ENCODE measurements at regions not wholly inside any gene's neighbourhood (a gene's known extent, or its start where the extent isn't known, plus 50 kb on each side); places are given as distances from the start of the nearest gene placed in this dataset.

DNA sequence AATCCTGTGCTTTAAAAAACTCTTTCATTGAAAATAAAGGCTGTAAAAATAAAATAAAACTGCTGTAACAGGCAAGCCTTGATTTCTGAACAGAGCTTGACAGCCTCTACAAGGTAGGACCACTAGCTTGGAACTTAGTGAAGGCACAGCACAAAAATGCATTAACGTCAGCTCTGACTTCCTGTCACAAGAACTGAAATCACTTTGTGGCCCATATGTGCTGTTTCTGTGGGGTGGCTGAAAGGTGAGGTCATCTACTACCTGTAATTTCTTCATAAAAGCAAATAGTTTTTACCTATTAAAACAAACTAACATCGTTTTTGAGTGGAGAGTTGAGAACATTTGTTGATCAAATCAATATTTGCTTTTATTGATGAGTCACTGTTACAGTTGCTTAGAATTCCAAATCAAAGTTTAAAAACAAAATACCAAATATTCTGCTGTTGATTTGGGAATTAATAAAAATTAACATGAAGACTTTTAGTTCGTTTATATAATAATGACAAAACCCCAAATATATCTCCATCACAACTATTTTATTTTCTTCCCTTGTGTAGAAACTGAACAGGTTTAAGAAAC, 1034.1 kb downstream of the MCTP2 start:
- DNase-seq = no peak

DNA sequence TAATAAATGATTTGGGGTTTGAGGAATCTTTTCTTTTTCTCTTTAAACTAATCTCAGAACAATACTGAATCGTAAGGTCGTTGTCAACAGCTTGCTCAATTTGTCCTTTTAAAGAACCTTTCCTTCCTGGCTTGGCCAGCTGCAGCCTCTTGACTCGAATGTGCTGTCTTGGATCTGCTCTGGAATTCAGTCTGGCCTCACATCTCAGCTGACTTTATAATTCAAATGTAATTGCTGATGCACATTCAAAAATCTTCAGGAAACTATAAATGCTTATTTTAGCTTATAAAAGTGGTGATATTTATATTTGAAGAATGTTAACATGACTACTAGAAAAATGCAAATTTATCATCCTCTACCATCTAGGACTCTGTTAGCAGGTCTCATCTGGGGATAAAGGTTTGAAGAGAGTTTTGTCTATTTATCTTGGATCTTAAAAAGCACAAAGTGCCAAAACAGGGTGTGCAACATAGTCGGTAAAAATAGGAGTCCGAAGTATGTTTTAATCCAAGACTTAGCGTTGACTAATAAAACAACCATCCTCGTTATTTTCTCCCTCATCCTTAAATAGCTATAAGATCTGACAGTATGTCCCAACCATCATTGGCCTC, 1035.2 kb downstream of the MCTP2 start:
- no peak for DNase-seq

DNA sequence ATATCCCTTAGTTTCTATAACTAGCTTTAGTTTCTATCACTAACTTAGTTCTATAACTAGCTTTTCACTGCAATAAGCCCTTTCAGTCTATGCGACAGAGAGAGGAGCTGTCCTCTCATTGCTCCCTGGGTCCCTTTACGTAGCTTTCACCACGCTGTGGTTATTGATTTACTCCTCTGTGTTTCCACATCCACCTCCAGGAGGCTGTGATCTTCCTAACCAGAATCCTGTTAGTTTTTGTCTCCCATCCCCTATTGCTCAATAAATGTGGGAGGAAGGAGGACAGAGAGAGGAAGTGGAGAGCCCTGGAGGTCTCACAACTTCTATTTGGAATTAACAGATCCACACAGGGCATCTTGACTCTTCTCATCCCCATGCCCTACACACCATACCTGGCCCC, 1036.1 kb downstream of the MCTP2 start:
- no peak for DNase-seq

DNA sequence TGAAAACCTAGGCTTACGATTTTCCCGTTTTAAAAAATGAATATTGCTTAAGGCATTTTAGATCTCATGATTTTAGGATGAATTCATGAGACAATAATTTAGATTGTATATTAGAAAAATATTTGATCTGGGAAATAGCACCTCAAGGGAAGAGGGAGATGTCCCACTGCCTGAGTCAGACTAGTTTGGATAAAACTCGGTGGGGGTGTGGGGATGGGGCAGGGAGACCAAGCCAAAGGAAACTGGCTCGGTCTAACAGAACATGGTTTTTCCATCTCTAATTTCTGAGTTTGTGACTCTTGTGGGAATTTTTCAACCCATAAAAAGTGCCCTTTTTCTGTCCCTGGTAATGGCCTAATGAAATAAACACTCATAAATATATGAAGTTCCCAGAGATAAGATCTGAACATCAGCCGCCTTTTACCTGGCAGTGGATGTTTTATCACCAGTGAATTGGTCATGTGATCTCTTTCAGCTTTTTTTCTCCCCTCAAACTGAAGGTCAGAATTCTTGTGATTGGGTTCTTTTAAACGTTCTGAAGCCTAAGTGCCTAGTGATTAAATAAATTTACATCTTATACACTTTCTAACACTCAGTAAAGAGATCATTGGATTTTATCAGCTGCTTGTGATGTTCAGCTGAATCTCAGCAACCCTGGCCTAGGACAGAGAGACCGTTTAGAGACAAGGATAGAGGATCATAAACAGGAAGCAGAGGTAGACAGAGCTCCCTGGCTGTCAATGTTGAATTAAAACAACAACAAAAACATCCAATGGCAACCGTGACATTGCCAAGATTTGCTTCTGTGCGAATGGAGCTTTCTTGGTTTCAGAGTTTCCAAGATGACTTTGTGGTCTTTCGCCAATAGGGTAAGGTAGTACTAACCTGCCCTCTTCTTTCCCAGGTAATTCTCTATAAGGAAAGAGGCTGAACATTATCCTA, 1038.2 kb downstream of the MCTP2 start:
- DNase-seq = no peak

DNA sequence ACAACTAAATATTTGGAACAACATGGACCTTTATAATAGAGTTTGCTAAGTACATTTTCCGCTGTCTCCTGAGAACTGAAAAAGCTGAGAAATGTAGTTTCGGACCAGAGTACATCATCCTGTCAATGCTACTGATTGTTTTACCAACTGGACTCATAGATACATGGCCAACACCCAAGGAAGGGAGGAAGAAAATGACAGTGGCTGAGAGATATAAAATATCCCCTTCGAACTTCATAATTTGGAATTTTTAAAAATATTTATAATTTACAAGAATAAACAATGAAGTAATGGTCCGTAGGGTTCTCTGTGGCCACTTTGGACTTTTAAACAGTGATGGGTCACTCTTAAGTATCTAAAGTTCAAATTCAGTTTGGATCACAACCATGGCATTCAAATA, 1042.7 kb downstream of the MCTP2 start:
- DNase-seq = no peak

DNA sequence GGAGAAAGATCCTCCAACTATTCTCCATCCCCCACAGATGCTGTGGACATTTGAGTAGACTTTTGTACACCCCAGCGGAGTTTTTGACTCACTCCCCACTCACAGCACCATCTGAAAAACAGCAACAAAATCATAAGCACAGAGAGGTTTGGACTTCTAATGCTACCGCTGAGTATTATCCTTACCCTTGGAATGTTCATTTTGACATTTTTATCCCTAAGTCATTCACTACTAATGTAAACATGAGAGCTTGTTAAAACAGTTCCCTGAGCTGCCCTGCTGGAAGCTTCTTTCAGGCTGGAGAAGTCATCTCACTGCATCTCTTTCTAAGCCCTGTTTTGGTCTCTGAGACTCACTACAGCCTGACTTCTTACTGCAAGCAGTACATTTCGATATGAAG, 1045.9 kb downstream of the MCTP2 start:
- DNase-seq = no peak

DNA sequence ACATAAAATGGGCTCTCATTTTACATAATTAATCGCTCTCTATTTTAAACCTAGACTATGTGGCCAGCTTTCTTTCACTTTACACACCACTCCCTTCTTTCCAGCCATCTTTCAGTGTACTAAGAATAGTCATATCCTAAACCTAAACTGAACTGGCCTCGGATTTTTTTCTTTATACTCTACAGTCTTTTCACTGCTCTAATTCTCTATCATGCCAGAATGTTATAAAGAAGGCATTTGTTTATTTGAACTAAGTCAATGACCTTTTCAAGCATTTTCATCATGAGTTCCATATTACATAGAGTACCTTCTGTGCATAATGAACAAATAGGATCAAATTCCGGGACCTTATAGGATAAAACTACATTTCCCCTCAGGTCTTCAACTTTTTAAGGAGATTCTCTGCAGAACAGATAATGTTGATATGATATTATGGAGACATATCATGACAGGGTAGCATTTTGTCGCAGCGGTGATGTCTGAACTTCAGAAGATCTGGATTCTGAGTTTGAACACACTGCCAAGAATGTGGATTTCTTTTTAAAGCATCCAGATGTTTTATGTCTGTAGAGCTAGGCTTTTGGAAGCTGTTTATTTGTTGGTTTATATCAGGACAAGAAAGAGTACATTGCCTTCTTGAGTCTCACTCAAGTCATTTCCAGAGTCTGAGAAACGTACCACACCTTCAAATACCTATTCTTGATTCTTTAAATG, 1047.3 kb downstream of the MCTP2 start:
- DNase-seq = no peak

DNA sequence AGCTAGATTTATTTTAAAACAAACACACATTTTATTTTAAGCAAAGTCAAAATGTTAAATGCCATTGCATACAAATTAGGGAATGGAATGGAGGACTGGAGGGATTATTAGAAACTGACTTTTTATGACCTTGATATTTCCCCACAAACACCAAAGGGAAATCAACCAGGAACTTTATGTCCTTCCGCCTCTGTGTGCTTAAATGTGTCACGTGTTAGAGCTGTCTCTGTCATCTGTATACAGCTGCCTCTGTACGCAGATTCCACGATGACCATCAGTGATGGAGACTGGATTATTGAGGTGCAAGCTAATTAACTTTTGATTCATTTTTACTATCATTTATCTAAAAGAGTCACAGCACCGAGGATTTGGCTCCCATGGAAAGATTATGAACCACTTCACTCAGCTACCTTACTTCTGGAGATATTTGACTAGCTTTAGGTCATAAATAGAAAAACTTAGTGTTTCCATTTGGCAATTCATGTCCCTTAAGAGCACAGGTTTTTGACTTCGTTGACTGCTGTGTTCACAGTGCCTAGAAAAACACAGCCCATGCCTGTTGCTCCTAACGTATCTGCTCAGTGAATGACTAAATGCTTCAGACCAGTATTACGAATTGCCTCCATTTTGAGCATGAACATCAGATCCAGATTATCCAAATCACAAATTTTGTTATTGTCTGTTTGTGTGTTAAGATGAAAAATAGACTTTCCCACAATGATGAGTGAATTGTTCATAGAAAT, 1048.1 kb downstream of the MCTP2 start:
- DNase-seq = no peak

DNA sequence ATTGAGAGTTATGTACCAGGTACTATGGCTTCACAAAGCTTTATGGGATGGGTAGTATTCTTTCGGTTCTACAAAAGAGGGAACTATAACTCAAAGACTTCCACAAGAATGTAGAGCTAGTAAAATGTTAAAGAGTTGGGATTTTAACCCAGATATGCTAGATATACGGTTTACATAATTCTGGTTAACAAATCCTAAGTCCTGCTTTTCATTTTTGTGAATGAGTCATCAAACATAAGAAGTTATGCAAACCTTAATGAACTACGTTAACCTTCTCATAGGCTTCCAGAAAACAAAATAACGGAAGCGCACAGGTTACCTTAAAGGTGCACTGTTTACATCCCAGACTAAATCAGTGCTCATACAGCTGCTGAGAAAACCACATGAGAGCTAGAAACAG, 1049.3 kb downstream of the MCTP2 start:
- no peak for DNase-seq

DNA sequence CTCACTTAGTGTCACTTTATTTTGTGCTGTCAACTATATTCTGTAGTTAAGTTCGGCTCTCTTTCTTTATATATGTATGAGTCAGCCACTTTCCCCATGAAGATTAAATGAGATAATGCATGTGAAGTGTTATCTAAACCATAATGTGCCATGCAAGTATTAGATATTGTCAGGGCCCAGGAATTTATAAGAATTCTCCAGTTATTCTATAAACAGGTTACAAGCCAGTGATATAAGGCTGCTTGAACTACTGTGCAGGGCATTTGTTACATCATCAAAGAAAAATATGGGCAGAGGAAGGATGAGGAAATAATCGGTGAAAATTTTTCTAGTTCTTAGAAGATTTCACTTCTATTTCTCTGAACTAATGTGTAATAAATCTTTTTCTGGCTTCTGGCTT, 1049.0 kb upstream of the NR2F2 start:
- DNase-seq = no peak

DNA sequence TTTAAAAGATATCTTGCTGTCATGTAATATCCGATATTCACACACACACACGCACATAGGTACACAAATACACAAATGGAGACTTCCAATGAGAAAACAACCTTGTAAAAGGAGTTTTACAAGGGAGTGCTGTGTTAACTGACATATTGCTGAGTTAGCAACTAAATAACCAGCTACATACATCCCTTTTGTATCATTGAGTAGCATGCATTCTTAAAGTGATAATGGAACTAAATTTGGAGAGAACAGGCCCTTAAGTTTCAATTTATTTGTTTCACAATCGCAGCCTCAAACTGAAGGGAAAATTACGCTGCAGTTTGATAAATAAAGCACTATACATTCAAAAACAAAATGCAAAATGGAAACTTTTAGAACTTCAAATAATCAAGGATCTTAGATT, 1046.0 kb upstream of the NR2F2 start:
- DNase-seq = no peak

DNA sequence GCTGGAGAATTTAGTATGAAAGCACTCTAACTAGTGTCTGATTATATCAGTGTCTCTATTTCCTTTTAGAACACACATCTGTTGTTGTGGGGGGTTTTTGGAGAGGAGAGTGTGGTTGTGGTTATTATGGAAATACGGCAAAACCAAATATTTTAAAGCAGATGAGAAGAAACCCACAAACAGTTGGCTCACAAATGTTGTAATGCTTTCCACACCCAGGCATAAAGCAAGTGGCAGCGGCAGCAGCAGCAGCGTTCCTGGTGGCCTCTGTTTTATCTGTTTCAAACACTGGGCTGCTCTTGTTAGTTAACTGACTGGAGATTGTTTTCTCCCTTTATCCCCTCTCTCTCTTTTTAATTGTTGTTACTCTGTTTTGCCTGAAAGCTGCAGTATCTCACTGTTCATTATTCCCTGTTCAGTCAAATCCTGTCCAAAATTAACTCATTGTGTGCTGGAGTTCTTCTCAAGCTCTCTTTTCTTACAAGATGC, 1045.5 kb upstream of the NR2F2 start:
- no peak for DNase-seq

DNA sequence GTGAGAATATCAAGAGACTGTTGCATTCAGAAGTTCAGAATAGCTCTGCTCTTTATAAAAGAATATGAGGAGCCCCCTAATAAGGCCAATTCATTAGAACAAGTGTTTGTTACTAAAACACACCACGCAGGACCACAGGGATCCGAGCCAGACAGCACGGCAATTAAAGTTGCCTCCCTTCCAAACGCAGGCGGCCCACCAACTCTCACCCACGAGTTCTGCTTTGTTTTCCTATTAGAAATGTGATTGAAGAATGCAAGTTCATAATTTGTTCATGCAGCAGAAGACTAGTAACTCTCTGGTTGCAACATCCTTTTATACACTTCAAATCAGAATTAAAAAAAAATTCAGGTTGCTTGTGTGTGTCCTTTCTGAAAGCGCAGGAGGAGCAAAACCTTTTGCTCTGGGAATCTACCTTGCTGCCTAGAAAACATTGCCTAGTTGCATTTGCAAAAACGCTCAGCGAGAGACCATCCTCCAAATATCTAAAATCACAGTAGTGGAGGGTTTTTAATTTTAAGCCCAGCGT, 1044.1 kb upstream of the NR2F2 start:
- no peak for DNase-seq

DNA sequence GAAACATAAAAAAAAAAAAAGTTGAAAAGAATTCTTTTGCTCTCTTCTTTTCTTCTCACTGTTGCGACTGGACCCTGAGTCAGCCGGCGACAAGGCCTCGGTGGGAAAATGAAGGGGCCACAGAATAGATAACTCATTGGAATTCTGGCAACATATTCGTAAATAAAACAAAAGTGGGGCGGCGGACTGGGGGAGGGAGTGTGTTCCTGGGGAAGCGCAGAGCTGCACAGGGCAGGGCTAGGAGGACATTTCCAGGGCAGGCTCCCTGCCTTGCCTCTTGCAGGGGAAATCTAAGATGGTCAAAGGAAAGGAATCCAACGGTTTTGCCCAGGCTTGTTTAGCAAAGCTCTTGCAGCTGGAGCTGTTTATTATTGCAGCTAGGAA, 1042.8 kb upstream of the NR2F2 start:
- no peak for DNase-seq

DNA sequence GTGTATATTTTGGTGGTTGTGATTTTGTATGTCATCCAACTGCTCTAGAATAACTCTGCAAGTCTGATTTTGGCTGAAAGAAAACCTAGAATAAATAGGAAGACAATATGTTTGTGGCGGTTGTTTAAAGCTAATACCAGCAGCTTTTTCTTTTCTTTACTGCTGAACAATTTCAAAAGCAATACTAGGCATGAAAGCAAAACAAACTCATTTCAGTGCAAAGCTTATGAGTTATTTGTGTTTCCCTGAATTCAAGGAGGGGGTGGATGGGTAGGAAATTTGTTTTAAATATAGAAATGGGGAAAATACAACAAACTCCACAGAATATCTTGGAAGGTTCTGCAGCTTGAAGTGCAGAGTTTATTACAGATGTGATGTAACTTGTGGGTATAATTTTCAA, 1041.9 kb upstream of the NR2F2 start:
- DNase-seq = no peak

DNA sequence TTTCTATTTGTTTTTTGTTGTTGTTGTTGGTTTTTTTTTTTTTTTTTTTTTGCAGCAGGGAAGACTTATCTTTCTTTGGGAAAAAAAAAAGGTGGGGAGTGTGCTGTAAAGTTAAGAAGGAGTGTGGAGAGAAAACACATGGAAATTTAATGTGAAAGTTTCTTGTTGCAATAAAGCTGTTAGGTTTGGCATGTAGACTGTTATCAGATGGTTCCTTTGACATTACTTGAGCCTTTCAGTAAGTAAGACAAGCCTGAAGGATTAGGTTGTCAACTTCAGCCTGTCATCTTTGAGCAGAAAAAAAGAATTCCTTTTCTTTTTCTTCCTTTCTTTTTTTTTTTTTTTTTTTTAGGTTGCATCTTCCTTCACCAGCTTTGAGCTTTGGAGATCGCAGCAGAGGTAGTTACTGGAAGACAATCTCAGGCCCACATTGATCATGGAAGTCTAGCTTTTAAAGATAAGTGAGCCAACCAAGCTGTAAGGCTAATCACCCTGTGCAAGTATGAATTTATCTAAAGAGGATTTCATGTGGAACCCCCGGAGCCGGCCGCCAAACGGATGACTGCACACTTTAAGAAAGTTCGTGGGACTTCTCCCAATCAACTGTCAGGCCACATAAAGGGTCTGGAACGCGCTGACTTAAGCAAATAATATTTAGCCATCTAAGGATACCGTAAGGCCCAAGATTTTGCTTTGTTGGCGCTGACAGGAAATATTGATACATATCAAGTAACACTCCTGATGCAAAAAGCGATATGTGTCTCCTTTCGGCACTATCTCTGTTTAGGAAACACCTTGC, 1040.1 kb upstream of the NR2F2 start:
- no peak for DNase-seq

DNA sequence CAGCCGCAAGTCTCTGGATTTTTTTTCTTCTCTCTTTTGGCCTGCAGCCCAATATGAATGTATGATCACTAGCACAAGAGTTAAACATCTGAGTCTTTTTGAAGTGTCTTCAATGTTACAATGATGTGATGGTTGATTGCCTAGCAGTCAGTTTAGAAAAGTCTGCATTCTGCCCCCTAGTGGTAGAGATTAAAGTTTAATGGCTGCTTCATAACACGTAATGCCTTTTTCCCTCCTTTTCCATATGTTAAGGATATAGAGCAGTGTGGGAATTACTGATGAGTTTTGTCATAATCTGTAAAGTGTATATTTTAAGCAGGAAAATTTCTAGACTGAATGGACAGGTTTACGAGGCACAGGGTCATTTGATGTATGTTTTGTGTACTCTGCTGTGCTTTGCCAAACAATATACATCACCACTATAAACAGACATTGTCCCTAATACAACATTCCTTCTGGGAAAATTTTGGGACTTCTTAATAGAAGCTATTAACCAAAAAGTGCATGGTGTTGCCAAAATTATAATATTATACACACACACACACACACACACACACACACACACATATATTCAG, 1038.5 kb upstream of the NR2F2 start:
- DNase-seq = no peak

DNA sequence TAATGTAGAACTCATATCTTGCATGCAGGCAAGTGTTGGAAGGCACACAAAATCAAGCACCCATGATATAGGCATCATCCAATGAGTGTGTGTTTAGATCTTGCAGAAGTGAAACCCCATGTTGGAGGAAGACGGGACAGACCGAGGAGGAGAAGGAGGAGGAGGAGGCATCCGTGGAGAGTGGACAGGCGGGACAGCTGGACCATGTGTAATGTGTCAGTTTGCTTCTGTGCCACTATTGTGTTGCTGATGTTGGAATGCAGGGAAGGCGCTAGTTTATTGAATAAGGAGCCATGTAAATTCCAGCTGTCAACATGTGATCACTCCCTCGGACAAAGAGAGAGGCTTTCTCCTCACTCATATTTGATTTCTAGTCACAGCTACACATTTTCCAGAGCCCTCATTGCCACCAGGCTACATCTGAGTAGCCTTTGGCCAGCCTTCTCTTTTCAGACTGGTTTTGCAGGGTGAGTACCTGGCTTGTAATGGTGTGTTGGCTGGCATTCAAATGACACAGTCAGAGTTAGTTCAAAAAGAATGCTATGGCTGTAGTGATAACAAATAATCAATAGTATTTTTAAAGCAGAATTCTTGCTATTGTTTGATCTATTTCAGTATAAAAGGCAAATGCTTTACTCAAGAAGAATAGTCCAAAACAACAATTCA, 1037.6 kb upstream of the NR2F2 start:
- no peak for DNase-seq

DNA sequence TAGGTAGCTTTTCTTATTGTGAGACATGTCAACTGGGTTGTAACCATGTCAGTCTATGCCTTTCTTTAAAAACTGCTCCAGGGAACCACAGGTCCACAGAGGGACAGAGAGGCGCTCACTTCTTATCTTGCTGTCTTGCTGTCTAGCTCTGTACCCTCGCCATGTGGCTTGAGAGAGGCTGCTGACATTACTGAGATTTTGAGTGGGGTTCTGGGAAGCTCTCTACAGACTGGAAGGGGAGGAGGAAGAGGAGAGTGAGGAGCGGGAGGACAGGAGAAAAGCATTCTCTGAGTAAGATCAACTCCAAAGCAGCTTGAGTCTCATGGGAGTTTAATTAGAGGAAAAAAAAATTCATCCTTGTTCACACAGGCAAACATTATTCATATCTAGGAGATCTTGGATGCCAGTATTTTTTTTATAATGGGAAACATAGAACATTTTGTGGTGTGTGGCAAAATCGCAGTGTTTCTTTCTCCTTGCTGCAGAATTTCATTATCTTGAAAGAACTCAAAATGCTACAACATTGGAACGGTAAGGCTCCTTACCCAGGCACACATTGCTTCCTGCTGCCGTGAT, 1037.0 kb upstream of the NR2F2 start:
- DNase-seq = no peak

DNA sequence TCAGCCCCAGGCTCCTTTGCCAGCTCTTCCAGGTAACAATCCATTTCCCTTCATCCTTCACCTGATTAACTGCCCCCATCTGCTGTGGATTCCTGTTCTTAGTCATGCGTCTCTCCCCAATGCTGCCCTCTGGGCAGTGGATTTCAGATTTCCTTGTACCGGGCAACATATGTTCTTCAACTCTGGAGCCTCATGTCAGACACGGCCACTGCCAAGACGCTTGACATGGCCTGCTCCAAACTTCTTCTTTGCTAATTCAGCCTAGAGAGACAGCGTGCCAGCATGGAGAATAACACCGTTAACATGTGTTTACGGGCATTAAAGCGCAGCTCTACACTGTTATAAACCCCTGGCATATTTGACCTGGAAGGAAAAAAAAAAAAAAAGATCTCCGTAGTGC, 1035.1 kb upstream of the NR2F2 start:
- DNase-seq = no peak
